ENCODE measurements at regions not wholly inside any gene's neighbourhood (a gene's known extent, or its start where the extent isn't known, plus 50 kb on each side); places are given as distances from the start of the nearest gene placed in this dataset.

DNA sequence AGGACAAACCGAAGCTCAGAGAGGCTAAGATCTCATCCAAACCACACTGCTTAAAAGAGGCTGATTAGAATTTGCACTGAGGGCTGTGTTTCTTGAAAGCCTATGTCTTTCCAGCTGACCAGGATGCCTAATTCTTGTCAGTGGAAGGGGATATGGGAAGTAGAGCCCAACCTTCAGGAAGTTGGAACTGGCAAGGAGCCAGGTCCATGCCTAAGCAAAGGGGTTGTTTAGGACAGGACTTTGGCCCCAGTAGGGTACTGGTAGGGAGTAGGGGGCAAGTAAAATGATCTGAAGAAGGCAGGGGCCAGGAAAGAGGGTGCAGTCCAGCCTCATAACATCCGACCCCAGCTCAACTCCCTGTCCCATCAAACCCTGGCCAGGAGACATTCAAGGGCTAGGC, 130.9 kb downstream of the GAS1 start:
- H3K4me1 Mint-ChIP-seq (ENCODE audit: unreplicated experiment), result peaks cover 18% of the 10 kb centered on the region
- H3K36me3 Mint-ChIP-seq, result peaks cover 6% of the 10 kb centered on the region
- H3K27ac Mint-ChIP-seq, result peak overlapping the region; percentile 24
- TF ChIP-seq, protein P1, sequence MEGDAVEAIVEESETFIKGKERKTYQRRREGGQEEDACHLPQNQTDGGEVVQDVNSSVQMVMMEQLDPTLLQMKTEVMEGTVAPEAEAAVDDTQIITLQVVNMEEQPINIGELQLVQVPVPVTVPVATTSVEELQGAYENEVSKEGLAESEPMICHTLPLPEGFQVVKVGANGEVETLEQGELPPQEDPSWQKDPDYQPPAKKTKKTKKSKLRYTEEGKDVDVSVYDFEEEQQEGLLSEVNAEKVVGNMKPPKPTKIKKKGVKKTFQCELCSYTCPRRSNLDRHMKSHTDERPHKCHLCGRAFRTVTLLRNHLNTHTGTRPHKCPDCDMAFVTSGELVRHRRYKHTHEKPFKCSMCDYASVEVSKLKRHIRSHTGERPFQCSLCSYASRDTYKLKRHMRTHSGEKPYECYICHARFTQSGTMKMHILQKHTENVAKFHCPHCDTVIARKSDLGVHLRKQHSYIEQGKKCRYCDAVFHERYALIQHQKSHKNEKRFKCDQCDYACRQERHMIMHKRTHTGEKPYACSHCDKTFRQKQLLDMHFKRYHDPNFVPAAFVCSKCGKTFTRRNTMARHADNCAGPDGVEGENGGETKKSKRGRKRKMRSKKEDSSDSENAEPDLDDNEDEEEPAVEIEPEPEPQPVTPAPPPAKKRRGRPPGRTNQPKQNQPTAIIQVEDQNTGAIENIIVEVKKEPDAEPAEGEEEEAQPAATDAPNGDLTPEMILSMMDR (conservative IDR thresholded peaks at IDR 0.05), result no peak
- no peak overlapping the region for H3K4me3 Mint-ChIP-seq
- no peak for DNase-seq (ENCODE audit: extremely low spot score, unreplicated experiment)
- peaks cover 7% of the 10 kb centered on the region for H3K9me3 Mint-ChIP-seq
- H3K27me3 Mint-ChIP-seq, result peaks cover 4% of the 10 kb centered on the region

DNA sequence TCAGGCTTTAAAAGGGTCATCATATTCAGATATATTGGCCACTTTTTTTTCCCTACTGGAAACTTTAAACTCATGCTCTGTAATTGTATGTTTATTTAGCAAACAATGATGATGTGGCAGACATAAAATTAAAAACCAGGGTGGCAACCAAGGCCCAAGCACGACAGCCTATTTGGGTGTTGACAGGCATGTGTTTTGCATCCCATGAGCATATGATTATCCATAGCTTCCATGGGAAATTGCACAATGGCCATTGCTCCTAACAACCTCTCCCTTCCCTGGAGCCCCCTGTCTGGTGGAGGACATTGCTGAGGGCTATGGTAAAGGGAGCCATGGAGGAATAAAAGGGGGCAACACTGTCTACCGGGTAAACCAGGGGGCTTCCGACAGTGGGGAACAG, 134.7 kb downstream of the GAS1 start:
- Mint-ChIP-seq H3K4me3 (no peak overlapping the region), H3K36me3 (peaks cover 6% of the 10 kb centered on the region), H3K4me1 (ENCODE audit: unreplicated experiment) (peaks cover 18% of the 10 kb centered on the region), H3K9me3 (peaks cover 12% of the 10 kb centered on the region), H3K27me3 (peaks cover 13% of the 10 kb centered on the region), H3K27ac (no peak overlapping the region)
- TF ChIP-seq, protein P1 (conservative IDR thresholded peaks at IDR 0.05), result no peak
- no peak for DNase-seq (ENCODE audit: extremely low spot score, unreplicated experiment)

DNA sequence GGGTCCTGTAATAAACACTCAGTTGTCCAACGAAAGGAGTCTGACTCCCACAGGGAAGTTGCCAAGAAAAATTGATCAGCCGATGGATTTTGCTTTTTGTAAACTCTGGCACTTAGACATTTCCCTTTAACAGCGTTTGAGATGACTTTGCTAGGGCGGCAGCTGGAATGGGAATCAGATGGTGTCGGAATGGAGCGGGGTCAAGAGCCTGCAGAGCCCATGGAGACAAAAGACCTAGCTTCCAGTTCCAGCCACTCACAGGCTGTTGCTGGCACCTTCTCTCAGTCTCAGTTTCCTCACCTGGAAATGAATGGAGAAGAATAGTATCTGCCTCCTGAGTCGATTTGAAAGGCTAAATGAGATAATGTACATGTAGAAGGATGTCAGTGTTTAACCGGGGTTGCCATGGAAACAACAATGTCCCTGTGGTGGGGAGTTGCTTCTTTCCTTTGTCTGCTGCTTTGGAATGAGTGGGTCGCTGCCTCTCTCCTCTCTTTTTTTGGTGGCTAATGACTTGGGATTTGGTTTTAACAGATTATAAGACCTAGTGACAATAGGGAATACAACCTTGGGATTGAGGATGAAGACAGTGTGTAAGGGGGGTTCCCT, 137.4 kb downstream of the GAS1 start:
- peak overlapping the region; percentile 32 for H3K4me3 Mint-ChIP-seq

DNA sequence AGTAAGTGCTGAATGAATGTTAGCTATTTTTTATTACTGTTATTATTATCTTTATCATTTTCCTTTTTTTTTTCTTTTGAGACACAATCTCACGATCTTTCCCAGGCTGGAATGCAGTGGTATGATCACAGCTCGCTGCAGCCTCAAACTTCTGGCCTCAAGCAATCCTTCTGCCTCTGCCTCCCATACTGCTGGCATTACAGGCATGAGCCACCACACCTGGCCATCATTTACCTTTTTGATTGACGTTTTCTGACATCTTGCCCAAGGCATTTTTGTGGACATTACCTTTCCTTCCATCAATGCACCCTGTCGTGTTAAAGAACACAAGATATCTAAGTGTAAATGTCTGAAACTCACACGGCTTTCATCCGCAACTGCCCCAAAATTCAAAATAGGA, 138.2 kb downstream of the GAS1 start:
- H3K4me3 Mint-ChIP-seq, result no peak overlapping the region
- H3K36me3 Mint-ChIP-seq, result peaks cover 6% of the 10 kb centered on the region
- TF ChIP-seq, protein P1 (conservative IDR thresholded peaks at IDR 0.05), result no peak
- DNase-seq (ENCODE audit: extremely low spot score, unreplicated experiment), result no peak
- H3K27me3 Mint-ChIP-seq, result peaks cover 18% of the 10 kb centered on the region
- peaks cover 12% of the 10 kb centered on the region for H3K4me1 Mint-ChIP-seq (ENCODE audit: unreplicated experiment)
- peaks cover 12% of the 10 kb centered on the region for H3K9me3 Mint-ChIP-seq
- no peak overlapping the region for H3K27ac Mint-ChIP-seq

More for the DNA sequence above, 137.4 kb downstream of the GAS1 start:
- DNase-seq (ENCODE audit: extremely low spot score, unreplicated experiment), result no peak
- peaks cover 14% of the 10 kb centered on the region for H3K27me3 Mint-ChIP-seq
- peaks cover 12% of the 10 kb centered on the region for H3K9me3 Mint-ChIP-seq
- H3K36me3 Mint-ChIP-seq, result peaks cover 6% of the 10 kb centered on the region
- H3K27ac Mint-ChIP-seq, result no peak overlapping the region
- H3K4me1 Mint-ChIP-seq (ENCODE audit: unreplicated experiment), result peaks cover 12% of the 10 kb centered on the region
- TF ChIP-seq, protein P1 (conservative IDR thresholded peaks at IDR 0.05), result no peak

DNA sequence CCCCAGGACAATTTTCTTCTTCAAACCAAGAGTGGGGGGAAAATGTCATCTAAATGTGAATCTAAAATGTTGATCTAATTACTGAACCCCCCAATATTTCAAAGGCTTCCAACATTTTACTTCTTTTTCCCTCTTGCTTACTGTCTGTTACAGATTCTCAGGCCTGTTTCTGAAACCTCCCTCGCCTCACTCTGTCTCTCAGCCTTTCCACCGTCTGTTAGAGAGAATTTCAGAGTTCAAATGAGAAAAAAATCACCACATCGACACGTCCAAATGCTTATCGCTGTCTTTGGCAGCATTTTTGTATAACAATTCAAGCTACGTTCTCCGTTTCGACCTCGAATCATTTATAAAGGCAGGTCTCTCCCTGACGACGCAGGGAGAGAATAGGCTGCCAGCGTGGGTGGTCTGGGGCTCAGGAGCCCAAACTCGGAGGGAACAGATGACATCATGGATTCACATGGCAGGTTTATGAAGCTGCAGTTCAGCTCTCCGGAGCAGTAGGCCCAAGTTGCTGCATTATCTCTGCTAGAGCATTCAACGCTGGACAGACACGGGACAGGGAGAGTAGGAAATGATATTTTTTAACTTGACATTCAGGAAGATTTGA, 139.8 kb downstream of the GAS1 start:
- Mint-ChIP-seq H3K27me3 (peaks cover 14% of the 10 kb centered on the region), H3K27ac (no peak overlapping the region), H3K36me3 (peaks cover 4% of the 10 kb centered on the region), H3K4me3 (no peak overlapping the region), H3K9me3 (peaks cover 5% of the 10 kb centered on the region), H3K4me1 (ENCODE audit: unreplicated experiment) (peaks cover 12% of the 10 kb centered on the region)
- TF ChIP-seq, protein P1 (conservative IDR thresholded peaks at IDR 0.05), result no peak
- no peak for DNase-seq (ENCODE audit: extremely low spot score, unreplicated experiment)
